GM19328 (cell line): ENCODE measurements at regions not wholly inside any gene's neighbourhood (a gene's known extent, or its start where the extent isn't known, plus 50 kb on each side); places are given as distances from the start of the nearest gene placed in this dataset.
A peak's percentile ranks its signal among the peaks of the same experiment; 100 is the strongest.

Source experiments
- ATAC-seq: cut with Tn5 transposase; IDR thresholded peaks from one replicate; pipeline ENCODE4 v1.9.1; 2021; ENCODE audit warnings: mild to moderate bottlenecking, moderate library complexity; ENCODE audit not compliant: unreplicated experiment

- ATAC-seq: peak; percentile 65
These were observed 63.5 kb downstream of the ENC1 start for GRCh38 chr5:74576941-74577456.

- no peak for ATAC-seq
These were observed 64.6 kb downstream of the ENC1 start for GRCh38 chr5:74575741-74576538.

- ATAC-seq: no peak
These were observed 70.3 kb downstream of the ENC1 start for GRCh38 chr5:74570250-74570649.

- no peak for ATAC-seq
These were observed 73.0 kb downstream of the ENC1 start for GRCh38 chr5:74567411-74567995.

GRCh38 chr5:74562122-74562521 lies 78.4 kb downstream of the ENC1 start:
- no peak for ATAC-seq

GRCh38 chr5:74560245-74560644 lies 80.3 kb downstream of the ENC1 start:
- no peak for ATAC-seq

- ATAC-seq: no peak
These were observed 83.6 kb downstream of the ENC1 start for GRCh38 chr5:74556631-74557595.

GRCh38 chr5:74556006-74556405 lies 84.5 kb downstream of the ENC1 start:
- ATAC-seq: no peak

- no peak for ATAC-seq
These were observed 88.4 kb downstream of the ENC1 start for GRCh38 chr5:74552101-74552500.

- no peak for ATAC-seq
These were observed 89.6 kb downstream of the ENC1 start for GRCh38 chr5:74550927-74551326.

GRCh38 chr5:74549384-74549783 lies 91.1 kb downstream of the ENC1 start:
- ATAC-seq: no peak

GRCh38 chr5:74546796-74547195 lies 93.7 kb downstream of the ENC1 start:
- no peak for ATAC-seq

GRCh38 chr5:74544811-74545210 lies 95.7 kb downstream of the ENC1 start:
- ATAC-seq: no peak

GRCh38 chr5:74543162-74543995 lies 97.1 kb downstream of the ENC1 start:
- ATAC-seq: no peak

GRCh38 chr5:74542482-74542881 lies 98.0 kb downstream of the ENC1 start:
- ATAC-seq: no peak

- no peak for ATAC-seq
These were observed 99.1 kb downstream of the ENC1 start for GRCh38 chr5:74541381-74541781.

- no peak for ATAC-seq
These were observed 99.9 kb downstream of the ENC1 start for GRCh38 chr5:74540622-74541021.

GRCh38 chr5:74539986-74540385 lies 100.5 kb downstream of the ENC1 start:
- no peak for ATAC-seq

- no peak for ATAC-seq
These were observed 102.3 kb downstream of the ENC1 start for GRCh38 chr5:74538206-74538661.

GRCh38 chr5:74536658-74537057 lies 103.9 kb downstream of the ENC1 start:
- no peak for ATAC-seq
